Gastrocnemius medialis (tissue), 4 donors: ENCODE measurements at regions not wholly inside any gene's neighbourhood (a gene's known extent, or its start where the extent isn't known, plus 50 kb on each side); places are given as distances from the start of the nearest gene placed in this dataset.

Experiments used
- ATAC-seq, 2 donors: fragments of 150-250 bp; one replicate each; pipeline ENCODE4 v1.9.1; 2016
- DNase-seq, 2 donors: peaks; one replicate each; pipeline ENCODE4 v3.0.0-alpha.2; 2019
- H3K27ac ChIP-seq, 4 donors: fragments of 200-600 bp; sonication (generic); 1 replicate in 1 of 4; 2 replicates in 3 of 4; pipeline ENCODE4 v1.5.1; 2016 to 2018; ENCODE audit warnings: mild to moderate bottlenecking in 2 of 4, moderate library complexity in 1 of 4
- H3K27me3 ChIP-seq, 3 donors: fragments of 200-600 bp; sonication (generic) in 2 of 3; 1 replicate in 1 of 3; 2 replicates in 2 of 3; pipeline versions ENCODE4 v1.5.1 to v1.6.0; 2016 to 2019; ENCODE audit warnings: mild to moderate bottlenecking in 1 of 3, moderate library complexity in 1 of 3
- H3K36me3 ChIP-seq, 2 donors: fragments of 200-600 bp; sonication (generic) in 1 of 2; one replicate each; pipeline ENCODE4 v1.5.1; 2017 to 2018
- H3K4me1 ChIP-seq, 2 donors: fragments of 200-600 bp; sonication (generic) in 1 of 2; one replicate each; pipeline ENCODE4 v1.5.1; 2016 to 2017; ENCODE audit warnings: mild to moderate bottlenecking in 2 of 2
- H3K4me3 ChIP-seq, 4 donors: fragments of 200-600 bp; sonication (generic) in 3 of 4; 1 replicate in 1 of 4; 2 replicates in 3 of 4; pipeline ENCODE4 v1.5.1; 2016 to 2019; ENCODE audit warnings: mild to moderate bottlenecking in 2 of 4
- H3K9me3 ChIP-seq, 3 donors: fragments of 200-600 bp; sonication (generic) in 2 of 3; 1 replicate in 1 of 3; 2 replicates in 2 of 3; pipeline ENCODE4 v1.5.1; 2016 to 2019
- CTCF ChIP-seq, 5 experiments: fragments of 450-650 bp in 3 of 5; fragments of 200-600 bp in 2 of 5; sonication (generic) in 2 of 5; IDR thresholded peaks in 4 of 5; conservative IDR thresholded peaks in 1 of 5; 1 replicate in 4 of 5; 2 replicates in 1 of 5; pipeline ENCODE4 v1.5.1; 2016 to 2019; ENCODE audit warnings: antibody characterized with exemption in 5 of 5, mild to moderate bottlenecking in 3 of 5, moderate library complexity in 3 of 5
- POLR2A ChIP-seq, 2 donors: fragments of 450-650 bp; IDR thresholded peaks; one replicate each; pipeline ENCODE4 v1.6.1; 2017; ENCODE audit warnings: antibody characterized with exemption in 2 of 2, mild to moderate bottlenecking in 2 of 2, moderate library complexity in 2 of 2
- in situ Hi-C, 4 donors: fragments of 200-750 bp; cut with MboI; loops; one replicate each; pipeline versions ENCODE4 v1.15.0 to v1.8.0; 2017; ENCODE audit warnings: low sequenced_read_pairs in 4 of 4
- intact Hi-C: fragments of 100-400 bp; cut with DNase I; formaldehyde crosslinking; loops from one replicate; pipeline ENCODE4 v1.15.1; 2023; ENCODE audit warnings: low total_unique reads

- intact Hi-C loops = no loop called here
- H3K4me1 ChIP-seq = no peaks in the 10 kb centered on the region
- H3K27ac ChIP-seq = no peak overlapping the region
- DNase-seq (no peak), ATAC-seq (no peak)
- no peaks in the 10 kb centered on the region for H3K36me3 ChIP-seq
- in situ Hi-C loops = no loop called here
- no peak overlapping the region for H3K4me3 ChIP-seq
- no peaks in the 10 kb centered on the region for H3K27me3 ChIP-seq
- H3K9me3 ChIP-seq = no peaks in the 10 kb centered on the region
- TF ChIP-seq CTCF (IDR thresholded peaks at IDR 0.05 in 4 of 5, conservative IDR thresholded peaks at IDR 0.05 in 1 of 5) (no peak), POLR2A (IDR thresholded peaks at IDR 0.05) (no peak)
Measured at GRCh38 chr12:85394809-85395208, 114.8 kb downstream of the ALX1 start.

GRCh38 chr12:85405262-85405661 lies 125.2 kb downstream of the ALX1 start:
- TF ChIP-seq CTCF (IDR thresholded peaks at IDR 0.05 in 4 of 5, conservative IDR thresholded peaks at IDR 0.05 in 1 of 5) (no peak), POLR2A (IDR thresholded peaks at IDR 0.05) (no peak)
- intact Hi-C loops = no loop called here
- Histone ChIP-seq H3K36me3 (no peaks in the 10 kb centered on the region), H3K9me3 (no peaks in the 10 kb centered on the region), H3K4me1 (no peaks in the 10 kb centered on the region), H3K4me3 (no peak overlapping the region), H3K27me3 (no peaks in the 10 kb centered on the region), H3K27ac (no peak overlapping the region)
- DNase-seq (no peak), ATAC-seq (no peak)
- in situ Hi-C loops = no loop called here

- intact Hi-C loops (no loop called here), in situ Hi-C loops (no loop called here)
- Histone ChIP-seq H3K27me3 (no peaks in the 10 kb centered on the region), H3K36me3 (no peaks in the 10 kb centered on the region), H3K4me3 (no peak overlapping the region), H3K9me3 (no peaks in the 10 kb centered on the region), H3K4me1 (no peaks in the 10 kb centered on the region), H3K27ac (no peak overlapping the region)
- DNase-seq = no peak
- no peak for ATAC-seq
- no peak for TF ChIP-seq CTCF (IDR thresholded peaks at IDR 0.05 in 4 of 5, conservative IDR thresholded peaks at IDR 0.05 in 1 of 5)
- no peak for TF ChIP-seq POLR2A (IDR thresholded peaks at IDR 0.05)
Measured at GRCh38 chr12:85405781-85406522, 125.9 kb downstream of the ALX1 start.

- TF ChIP-seq POLR2A (IDR thresholded peaks at IDR 0.05) (no peak), CTCF (IDR thresholded peaks at IDR 0.05 in 4 of 5, conservative IDR thresholded peaks at IDR 0.05 in 1 of 5) (no peak)
- ATAC-seq (no peak), DNase-seq (no peak)
- H3K36me3 ChIP-seq = no peaks in the 10 kb centered on the region
- intact Hi-C loops = no loop called here
- H3K4me3 ChIP-seq = no peak overlapping the region
- no peaks in the 10 kb centered on the region for H3K27me3 ChIP-seq
- in situ Hi-C loops = no loop called here
- H3K4me1 ChIP-seq = no peaks in the 10 kb centered on the region
- H3K27ac ChIP-seq = no peak overlapping the region
- H3K9me3 ChIP-seq = no peaks in the 10 kb centered on the region
Measured at GRCh38 chr12:85413266-85413665, 133.2 kb downstream of the ALX1 start.

GRCh38 chr12:85422762-85423161 lies 142.7 kb downstream of the ALX1 start:
- intact Hi-C loops = no loop called here
- no peak for ATAC-seq

More at GRCh38 chr12:85422762-85423161, 142.7 kb downstream of the ALX1 start:
- no peak for DNase-seq
- no peaks in the 10 kb centered on the region for H3K4me1 ChIP-seq
- no peak overlapping the region for H3K27ac ChIP-seq
- peaks cover 0 to 3% (median 0%) of the 10 kb centered on the region in 3 donors for H3K27me3 ChIP-seq
- no peak overlapping the region for H3K4me3 ChIP-seq
- TF ChIP-seq POLR2A (IDR thresholded peaks at IDR 0.05) = no peak
- no peak for TF ChIP-seq CTCF (IDR thresholded peaks at IDR 0.05 in 4 of 5, conservative IDR thresholded peaks at IDR 0.05 in 1 of 5)
- H3K36me3 ChIP-seq = no peaks in the 10 kb centered on the region
- in situ Hi-C loops = no loop called here
- H3K9me3 ChIP-seq = no peaks in the 10 kb centered on the region
